PC-9 (cell line): ENCODE measurements at regions not wholly inside any gene's neighbourhood (a gene's known extent, or its start where the extent isn't known, plus 50 kb on each side); places are given as distances from the start of the nearest gene placed in this dataset.

Experiments used
- BruUV-seq: library from RNA; stranded (reverse); fragments of 400-500 nt; replicated peaks from 2 replicates; lab custom pipeline; 2021; lab: Mats Ljungman, UMichigan
- CTCF ChIA-PET: fragments of 300-600 bp; sonication (Branson Sonifier 250); formaldehyde crosslinking; loops from one replicate; lab custom pipeline; 2022; ENCODE audit warnings: antibody characterized with exemption; lab: Charles Lee
- POLR2A ChIA-PET: fragments of 300-600 bp; sonication (Branson Sonifier 250); formaldehyde crosslinking; loops from one replicate; lab custom pipeline; 2022; ENCODE audit warnings: antibody characterized with exemption; ENCODE audit not compliant: unreplicated experiment; lab: Charles Lee
- DNase-seq, 2 experiments: peaks; one replicate each; pipeline versions ENCODE4 v3.0.0 to v3.0.0-alpha.2; 2015 to 2022; ENCODE audit warnings: mixed read lengths in 1 of 2
- H2AFZ ChIP-seq: fragments of 200-600 bp; sonication (generic); 2 replicates; pipeline ENCODE4 v1.8.1; 2017; ENCODE audit warnings: antibody characterized with exemption
- H3F3A ChIP-seq: fragments of 200-600 bp; sonication (generic); 2 replicates; pipeline ENCODE4 v1.8.1; 2017; ENCODE audit warnings: antibody characterized with exemption, mild to moderate bottlenecking, low read depth; ENCODE audit not compliant: insufficient read depth
- H3K27ac ChIP-seq: fragments of 200-600 bp; sonication (generic); 2 replicates; pipeline ENCODE4 v1.6.1; 2016; ENCODE audit warnings: mixed run types
- H3K27me3 ChIP-seq: fragments of 200-600 bp; sonication (generic); 2 replicates; pipeline ENCODE4 v1.6.1; 2016; ENCODE audit warnings: low read depth, mixed run types; ENCODE audit not compliant: insufficient read depth
- H3K36me3 ChIP-seq: fragments of 200-600 bp; sonication (generic); 2 replicates; pipeline ENCODE4 v1.6.1; 2016; ENCODE audit warnings: low read depth, mixed run types
- H3K4me1 ChIP-seq: fragments of 200-600 bp; sonication (generic); replicated peaks from 2 replicates; pipeline ENCODE4 v1.6.1; 2016; ENCODE audit warnings: mixed run types; ENCODE audit not compliant: insufficient read depth
- H3K4me2 ChIP-seq: fragments of 200-600 bp; sonication (generic); 2 replicates; pipeline ENCODE4 v1.6.1; 2017; ENCODE audit warnings: mixed run types
- H3K4me3 ChIP-seq: fragments of 200-600 bp; sonication (generic); 2 replicates; pipeline ENCODE4 v1.6.1; 2016; ENCODE audit warnings: mixed run types
- H3K79me2 ChIP-seq: fragments of 200-600 bp; sonication (generic); 2 replicates; pipeline ENCODE4 v1.6.1; 2017; ENCODE audit warnings: low read depth, mixed run types
- H3K9me2 ChIP-seq: fragments of 200-600 bp; sonication (generic); 2 replicates; pipeline ENCODE4 v1.8.1; 2017; ENCODE audit warnings: mild to moderate bottlenecking; ENCODE audit not compliant: insufficient read depth
- H3K9me3 ChIP-seq: fragments of 200-600 bp; sonication (generic); 2 replicates; pipeline ENCODE4 v1.8.1; 2016; ENCODE audit warnings: low read depth; ENCODE audit not compliant: insufficient read depth
- H4K20me1 ChIP-seq: fragments of 200-600 bp; sonication (generic); 2 replicates; pipeline ENCODE4 v1.8.1; 2017; ENCODE audit not compliant: insufficient read depth
- CTCF ChIP-seq: fragments of 200-600 bp; sonication (generic); conservative IDR thresholded peaks from 2 replicates; pipeline ENCODE4 v1.6.1; 2017; ENCODE audit warnings: mixed run types, antibody characterized with exemption, mild to moderate bottlenecking, moderate library complexity
- EZH2 ChIP-seq: fragments of 200-600 bp; sonication (generic); IDR thresholded peaks from 2 replicates; pipeline ENCODE4 v1.8.0; 2017; ENCODE audit warnings: antibody characterized with exemption, low read depth
- intact Hi-C: fragments of 100-400 bp; cut with micrococcal nuclease; formaldehyde crosslinking; loops from one replicate; pipeline ENCODE4 v1.10.0; 2022; ENCODE audit not compliant: unreplicated experiment

DNA sequence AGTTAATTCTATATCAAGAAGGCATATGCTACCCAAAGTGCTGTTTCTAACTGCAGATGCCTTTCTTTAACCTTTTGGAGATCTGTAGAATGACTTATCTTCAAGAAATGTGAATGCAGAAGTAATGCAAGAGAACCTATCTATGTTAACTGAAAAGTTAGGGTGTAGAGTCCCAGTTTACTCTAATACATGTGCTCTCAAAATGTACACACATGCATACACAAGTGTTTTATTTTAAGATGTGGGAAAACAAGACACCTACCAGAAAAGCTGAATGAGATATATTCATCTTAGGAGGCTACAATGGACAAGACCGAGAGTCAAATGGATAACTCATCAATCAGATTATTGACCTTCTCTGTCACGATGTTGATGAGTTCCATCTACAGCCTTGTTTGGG, 80.9 kb downstream of the CDCA7 start:
- intact Hi-C loops, result no loop called here
- TF ChIP-seq CTCF (no peak), EZH2 (no peak)
- no peaks in the 10 kb centered on the region for H3K36me3 ChIP-seq
- peaks cover 6% of the 10 kb centered on the region; the same call in 1 of the 2 replicates for H3F3A ChIP-seq
- H3K4me2 ChIP-seq, result no peak overlapping the region
- DNase-seq, result no peak
- H3K27me3 ChIP-seq, result peaks cover 29% of the 10 kb centered on the region
- peaks cover 18% of the 10 kb centered on the region for H3K4me1 ChIP-seq
- ChIA-PET POLR2A (no interaction called here), CTCF (no interaction called here)
- no peak overlapping the region for H3K27ac ChIP-seq
- no TSS peak for BruUV-seq
- no peaks in the 10 kb centered on the region for H4K20me1 ChIP-seq
- H3K4me3 ChIP-seq, result no peak overlapping the region
- H3K9me2 ChIP-seq, result no peaks in the 10 kb centered on the region
- H3K79me2 ChIP-seq, result no peaks in the 10 kb centered on the region
- H3K9me3 ChIP-seq, result no peaks in the 10 kb centered on the region
- no peak overlapping the region for H2AFZ ChIP-seq

DNA sequence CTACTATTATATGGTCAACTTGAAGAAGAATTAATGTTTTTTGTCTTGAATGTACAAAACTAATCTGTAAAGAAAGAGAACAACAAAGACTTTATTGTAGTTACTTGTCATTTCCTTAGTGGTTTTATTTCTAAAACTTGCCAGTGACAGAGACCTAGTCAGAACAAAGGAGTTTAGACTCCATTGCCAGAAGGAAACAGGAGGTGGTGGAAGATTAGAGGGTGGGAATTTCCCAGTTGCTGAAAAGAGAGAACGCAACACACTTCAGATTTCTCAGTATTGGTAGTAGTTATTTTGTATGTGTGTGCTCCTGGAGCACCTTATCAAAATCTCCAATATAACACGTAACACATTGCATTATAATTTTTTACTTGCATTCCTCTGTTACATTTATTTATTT, 81.4 kb downstream of the CDCA7 start:
- Histone ChIP-seq H3K9me3 (no peaks in the 10 kb centered on the region), H3K27ac (no peak overlapping the region), H3K36me3 (no peaks in the 10 kb centered on the region), H4K20me1 (no peaks in the 10 kb centered on the region), H3K27me3 (peaks cover 29% of the 10 kb centered on the region), H3F3A (peaks cover 6% of the 10 kb centered on the region; the same call in 1 of the 2 replicates), H3K4me1 (peaks cover 18% of the 10 kb centered on the region), H3K79me2 (no peaks in the 10 kb centered on the region), H3K9me2 (no peaks in the 10 kb centered on the region), H3K4me3 (no peak overlapping the region), H2AFZ (no peak overlapping the region), H3K4me2 (no peak overlapping the region)
- TF ChIP-seq CTCF, result no peak
- no peak for TF ChIP-seq EZH2
- ChIA-PET POLR2A (no interaction called here), CTCF (no interaction called here)
- no TSS peak for BruUV-seq
- intact Hi-C loops, result no loop called here
- DNase-seq, result no peak

- H3F3A ChIP-seq, result no peaks in the 10 kb centered on the region
- TF ChIP-seq EZH2 (no peak), CTCF (no peak)
- H3K36me3 ChIP-seq, result no peaks in the 10 kb centered on the region
- H3K9me3 ChIP-seq, result no peaks in the 10 kb centered on the region
- no TSS peak for BruUV-seq
- H3K4me1 ChIP-seq, result no peaks in the 10 kb centered on the region
- ChIA-PET POLR2A (no interaction called here), CTCF (no interaction called here)
- no peak overlapping the region for H3K4me2 ChIP-seq
- no peaks in the 10 kb centered on the region for H4K20me1 ChIP-seq
- H3K4me3 ChIP-seq, result no peak overlapping the region
- H2AFZ ChIP-seq, result no peak overlapping the region
- no peak overlapping the region for H3K27ac ChIP-seq
- intact Hi-C loops, result no loop called here
- peaks cover 19% of the 10 kb centered on the region for H3K27me3 ChIP-seq
- H3K9me2 ChIP-seq, result no peaks in the 10 kb centered on the region; the same call in 1 of the 2 replicates
- H3K79me2 ChIP-seq, result no peaks in the 10 kb centered on the region
- no peak for DNase-seq
Observed at GRCh38 chr2:173441222-173441621, 86.5 kb downstream of the CDCA7 start.
